HG03196 (cell line): ENCODE measurements at regions not wholly inside any gene's neighbourhood (a gene's known extent, or its start where the extent isn't known, plus 50 kb on each side); places are given as distances from the start of the nearest gene placed in this dataset.
A peak's percentile ranks its signal among the peaks of the same experiment; 100 is the strongest.

Experiments used
- ATAC-seq: cut with Tn5 transposase; IDR thresholded peaks from one replicate; pipeline ENCODE4 v1.9.1; 2021; ENCODE audit not compliant: unreplicated experiment

- no peak for ATAC-seq
These were observed 1091.6 kb upstream of the PRMT6 start for GRCh38 chr1:105964879-105965278.

GRCh38 chr1:105997516-105997915 is 1059.0 kb upstream of the PRMT6 start:
- ATAC-seq = no peak

- ATAC-seq = no peak
These were observed 1034.1 kb upstream of the PRMT6 start for GRCh38 chr1:106022312-106022902.

- no peak for ATAC-seq
These were observed 1028.6 kb upstream of the PRMT6 start for GRCh38 chr1:106027871-106028270.

- ATAC-seq = no peak
These were observed 1018.9 kb upstream of the PRMT6 start for GRCh38 chr1:106037526-106037925.

- no peak for ATAC-seq
These were observed 1018.2 kb upstream of the PRMT6 start for GRCh38 chr1:106038260-106038659.

GRCh38 chr1:106043971-106044370 is 1012.5 kb upstream of the PRMT6 start:
- no peak for ATAC-seq

GRCh38 chr1:106047210-106047609 is 1009.3 kb upstream of the PRMT6 start:
- no peak for ATAC-seq

GRCh38 chr1:106049595-106049994 is 1006.9 kb upstream of the PRMT6 start:
- no peak for ATAC-seq

GRCh38 chr1:106055855-106056254 is 1000.6 kb upstream of the PRMT6 start:
- ATAC-seq = no peak

GRCh38 chr1:106061586-106062495 is 994.6 kb upstream of the PRMT6 start:
- no peak for ATAC-seq

GRCh38 chr1:106063510-106063909 is 993.0 kb upstream of the PRMT6 start:
- ATAC-seq = no peak

GRCh38 chr1:106072909-106073600 is 983.4 kb upstream of the PRMT6 start:
- ATAC-seq = peak; percentile 82

- ATAC-seq = no peak
These were observed 975.7 kb upstream of the PRMT6 start for GRCh38 chr1:106080608-106081325.

GRCh38 chr1:106111044-106111443 is 945.4 kb upstream of the PRMT6 start:
- no peak for ATAC-seq

GRCh38 chr1:106113851-106114250 is 942.6 kb upstream of the PRMT6 start:
- ATAC-seq = no peak

- no peak for ATAC-seq
These were observed 935.7 kb upstream of the PRMT6 start for GRCh38 chr1:106120789-106121188.

GRCh38 chr1:106121728-106122127 is 934.7 kb upstream of the PRMT6 start:
- ATAC-seq = no peak

GRCh38 chr1:106134561-106134960 is 921.9 kb upstream of the PRMT6 start:
- ATAC-seq = no peak

GRCh38 chr1:106173101-106173500 is 883.4 kb upstream of the PRMT6 start:
- ATAC-seq = no peak

GRCh38 chr1:106178791-106179190 is 877.7 kb upstream of the PRMT6 start:
- ATAC-seq = no peak
